GM23338 (cell line): ENCODE measurements at regions not wholly inside any gene's neighbourhood (a gene's known extent, or its start where the extent isn't known, plus 50 kb on each side); places are given as distances from the start of the nearest gene placed in this dataset.

Experiments
- ATAC-seq: fragments of 200-7000 bp; cut with Tn5 transposase; 3 replicates; pipeline ENCODE4 v1.9.1; 2020
- DNase-seq: peaks from one replicate; pipeline ENCODE4 v3.0.0-alpha.2; 2015; ENCODE audit warnings: low spot score
- H2AFZ ChIP-seq: fragments of 200-600 bp; sonication (generic); 2 replicates; pipeline ENCODE4 v1.8.0; 2016; ENCODE audit warnings: antibody characterized with exemption, mild to moderate bottlenecking, moderate library complexity
- H3F3A ChIP-seq: fragments of 200-600 bp; sonication (generic); replicated peaks from 2 replicates; pipeline ENCODE4 v1.8.0; 2017; ENCODE audit warnings: antibody characterized with exemption, mixed run types, low read depth
- H3K27ac ChIP-seq: fragments of 200-600 bp; sonication (generic); 2 replicates; pipeline ENCODE4 v1.6.1; 2016; ENCODE audit warnings: low read depth
- H3K27me3 ChIP-seq: fragments of 200-600 bp; sonication (generic); 2 replicates; pipeline ENCODE4 v1.8.0; 2016; ENCODE audit warnings: mild to moderate bottlenecking, mixed run types, moderate library complexity; ENCODE audit not compliant: insufficient read depth
- H3K36me3 ChIP-seq: fragments of 200-600 bp; sonication (generic); 2 replicates; pipeline ENCODE4 v1.8.0; 2016; ENCODE audit warnings: mild to moderate bottlenecking; ENCODE audit not compliant: insufficient read depth
- H3K4me1 ChIP-seq: fragments of 200-600 bp; sonication (generic); 2 replicates; pipeline ENCODE4 v1.8.0; 2016; ENCODE audit warnings: mild to moderate bottlenecking, moderate library complexity; ENCODE audit not compliant: insufficient read depth
- H3K4me2 ChIP-seq: fragments of 200-600 bp; sonication (generic); 2 replicates; pipeline ENCODE4 v1.7.1; 2017; ENCODE audit warnings: mixed run types
- H3K4me3 ChIP-seq: fragments of 200-600 bp; sonication (generic); 2 replicates; pipeline ENCODE4 v1.6.1; 2016; ENCODE audit warnings: mixed run types
- H3K79me2 ChIP-seq: fragments of 200-600 bp; sonication (generic); replicated peaks from 2 replicates; pipeline ENCODE4 v1.8.0; 2017; ENCODE audit warnings: mild to moderate bottlenecking; ENCODE audit not compliant: insufficient read depth
- H3K9me2 ChIP-seq: fragments of 200-600 bp; sonication (generic); 2 replicates; pipeline ENCODE4 v1.8.0; 2017; ENCODE audit not compliant: insufficient read depth
- H4K20me1 ChIP-seq: fragments of 200-600 bp; sonication (generic); replicated peaks from 2 replicates; pipeline ENCODE4 v1.8.0; 2017; ENCODE audit warnings: mild to moderate bottlenecking; ENCODE audit not compliant: insufficient read depth
- H3K27ac Mint-ChIP-seq: 2 replicates; pipeline ENCODE4 v1.8.0; 2020; ENCODE audit warnings: inconsistent platforms, mild to moderate bottlenecking, moderate library complexity, mixed read lengths
- H3K27me3 Mint-ChIP-seq: 3 replicates; pipeline ENCODE4 v1.8.0; 2022; ENCODE audit warnings: low read depth, mild to moderate bottlenecking, moderate library complexity, mixed read lengths, inconsistent platforms; ENCODE audit not compliant: insufficient read depth, poor library complexity
- H3K36me3 Mint-ChIP-seq: 3 replicates; pipeline ENCODE4 v1.8.0; 2021; ENCODE audit warnings: low read depth, mild to moderate bottlenecking, inconsistent platforms, moderate library complexity, mixed read lengths
- H3K4me1 Mint-ChIP-seq: 3 replicates; pipeline ENCODE4 v1.8.0; 2020; ENCODE audit warnings: mild to moderate bottlenecking, inconsistent platforms, mixed read lengths
- H3K4me3 Mint-ChIP-seq: 3 replicates; pipeline ENCODE4 v1.8.0; 2021; ENCODE audit warnings: moderate library complexity, mild to moderate bottlenecking, inconsistent platforms, mixed read lengths
- H3K9me3 Mint-ChIP-seq: 3 replicates; pipeline ENCODE4 v1.8.0; 2020; ENCODE audit warnings: moderate library complexity, mild to moderate bottlenecking, inconsistent platforms, mixed read lengths
- CREB1 ChIP-seq: fragments of 250-450 bp; sonication (Bioruptor Pico); IDR thresholded peaks from 2 replicates; pipeline ENCODE4 v1.5.0; 2020; ENCODE audit warnings: low read depth, mild to moderate bottlenecking, moderate library complexity
- CTCF ChIP-seq, 2 experiments: fragments of 200-600 bp in 1 of 2; sonication (generic) in 1 of 2; conservative IDR thresholded peaks; 2 replicates each; pipeline versions ENCODE4 v1.5.1 to v1.6.1; 2016 to 2017; ENCODE audit warnings: antibody characterized with exemption in 2 of 2, low read depth in 2 of 2, mild to moderate bottlenecking in 2 of 2, moderate library complexity in 1 of 2
- ETS1 ChIP-seq: IDR thresholded peaks from 2 replicates; pipeline ENCODE4 v1.6.1; 2016; ENCODE audit warnings: antibody characterized with exemption
- EZH2 ChIP-seq: fragments of 200-600 bp; sonication (generic); IDR thresholded peaks from one replicate; pipeline ENCODE4 v1.8.0; 2017; ENCODE audit warnings: antibody characterized with exemption, mild to moderate bottlenecking, low read depth; ENCODE audit not compliant: unreplicated experiment
- NANOG ChIP-seq: IDR thresholded peaks from 2 replicates; pipeline ENCODE4 v1.6.1; 2016; ENCODE audit warnings: antibody characterized with exemption, borderline replicate concordance
- POLR2AphosphoS5 ChIP-seq: IDR thresholded peaks from 2 replicates; pipeline ENCODE4 v1.6.1; 2016; ENCODE audit warnings: antibody characterized with exemption, low read depth
- STAT1 ChIP-seq: IDR thresholded peaks from one replicate; pipeline ENCODE4 v1.6.1; 2016; ENCODE audit warnings: antibody characterized with exemption; ENCODE audit not compliant: unreplicated experiment
- ZNF114 ChIP-seq: fragments of 250-450 bp; sonication (Bioruptor Pico); IDR thresholded peaks from 2 replicates; pipeline ENCODE4 v1.5.0; 2020; ENCODE audit warnings: mild to moderate bottlenecking, moderate library complexity
- ZNF331 ChIP-seq: fragments of 250-450 bp; sonication (Bioruptor Pico); IDR thresholded peaks from 2 replicates; pipeline ENCODE4 v1.5.0; 2020; ENCODE audit warnings: low read depth, mild to moderate bottlenecking, moderate library complexity
- ZNF462 ChIP-seq: fragments of 250-450 bp; sonication (Bioruptor Pico); IDR thresholded peaks from 2 replicates; pipeline ENCODE4 v1.5.0; 2020; ENCODE audit warnings: mild to moderate bottlenecking, moderate library complexity

GRCh38 chr12:98243190-98243589 lies 272.2 kb upstream of the TMPO start:
- no peaks in the 10 kb centered on the region for H4K20me1 ChIP-seq
- no peak for DNase-seq
- no peak overlapping the region for H2AFZ ChIP-seq
- no peak overlapping the region for H3K4me2 ChIP-seq
- no peaks in the 10 kb centered on the region for H3K36me3 Mint-ChIP-seq
- H3K9me2 ChIP-seq, result no peaks in the 10 kb centered on the region
- H3K4me1 Mint-ChIP-seq, result no peaks in the 10 kb centered on the region
- H3K4me1 ChIP-seq, result no peaks in the 10 kb centered on the region
- no peaks in the 10 kb centered on the region for H3F3A ChIP-seq
- no peaks in the 10 kb centered on the region; the same call in 2 of the 3 replicates for H3K9me3 Mint-ChIP-seq
- H3K27ac Mint-ChIP-seq, result no peak overlapping the region
- TF ChIP-seq POLR2AphosphoS5 (no peak), CREB1 (no peak), NANOG (no peak), ZNF114 (no peak), EZH2 (no peak), ETS1 (no peak)
- ATAC-seq, result no peak
- no peaks in the 10 kb centered on the region for H3K36me3 ChIP-seq
- H3K79me2 ChIP-seq, result no peaks in the 10 kb centered on the region
- no peak overlapping the region for H3K27ac ChIP-seq
- H3K4me3 ChIP-seq, result no peak overlapping the region
- H3K27me3 Mint-ChIP-seq, result no peaks in the 10 kb centered on the region
- H3K4me3 Mint-ChIP-seq, result no peak overlapping the region
- H3K27me3 ChIP-seq, result no peaks in the 10 kb centered on the region

- Mint-ChIP-seq H3K4me3 (no peak overlapping the region), H3K4me1 (no peaks in the 10 kb centered on the region), H3K27me3 (no peaks in the 10 kb centered on the region), H3K9me3 (no peaks in the 10 kb centered on the region; the same call in 2 of the 3 replicates), H3K27ac (no peak overlapping the region), H3K36me3 (no peaks in the 10 kb centered on the region)
- no peaks in the 10 kb centered on the region for H3K27me3 ChIP-seq
- H3K36me3 ChIP-seq, result no peaks in the 10 kb centered on the region
- H2AFZ ChIP-seq, result no peak overlapping the region
- H3K4me2 ChIP-seq, result no peak overlapping the region
- H3K79me2 ChIP-seq, result no peaks in the 10 kb centered on the region
- H3K27ac ChIP-seq, result no peak overlapping the region
- H4K20me1 ChIP-seq, result no peaks in the 10 kb centered on the region
- H3K4me3 ChIP-seq, result no peak overlapping the region
- no peaks in the 10 kb centered on the region for H3K4me1 ChIP-seq
- TF ChIP-seq ZNF331 (CRISPR knock-in tag) (no peak), NANOG (no peak), CTCF (conservative IDR thresholded peaks at IDR 0.05; ENCODE audit: low read depth in 2 of 2) (no peak), STAT1 (no peak), ZNF114 (no peak), ZNF462 (CRISPR knock-in tag) (no peak)
- no peaks in the 10 kb centered on the region for H3K9me2 ChIP-seq
- H3F3A ChIP-seq, result no peaks in the 10 kb centered on the region
- no peak for DNase-seq
- no peak for ATAC-seq
Measured at GRCh38 chr12:98244136-98244535, 271.3 kb upstream of the TMPO start.
